SIG-M5 (cell line): ENCODE measurements at regions not wholly inside any gene's neighbourhood (a gene's known extent, or its start where the extent isn't known, plus 50 kb on each side); places are given as distances from the start of the nearest gene placed in this dataset.
"Not testable (repeated sequence)": the region's sequence is repeated elsewhere in the genome, so short reads cannot be mapped to it uniquely, and the experiment has no call there.

Source experiments
- DNase-seq: peaks from one replicate; lab custom pipeline; 2025; lab: John Stamatoyannopoulos, UW

GRCh38 chr4:116665716-116666115 lies 419.7 kb downstream of the TRAM1L1 start:
- DNase-seq: no peak

GRCh38 chr4:116664198-116664597 lies 421.2 kb downstream of the TRAM1L1 start:
- no peak for DNase-seq

- no peak for DNase-seq
Measured at GRCh38 chr4:116639070-116639577, 446.3 kb downstream of the TRAM1L1 start.

- no peak for DNase-seq
Measured at GRCh38 chr4:116638592-116638991, 446.8 kb downstream of the TRAM1L1 start.

GRCh38 chr4:116636917-116637316 lies 448.5 kb downstream of the TRAM1L1 start:
- no peak for DNase-seq

- DNase-seq: no peak
Measured at GRCh38 chr4:116632269-116632668, 453.1 kb downstream of the TRAM1L1 start.

GRCh38 chr4:116628598-116628997 lies 456.8 kb downstream of the TRAM1L1 start:
- no peak for DNase-seq

- DNase-seq: no peak
Measured at GRCh38 chr4:116627545-116627944, 457.8 kb downstream of the TRAM1L1 start.

- not testable (repeated sequence) for DNase-seq
Measured at GRCh38 chr4:116619508-116619907, 465.9 kb downstream of the TRAM1L1 start.

- DNase-seq: no peak
Measured at GRCh38 chr4:116618638-116619037, 466.7 kb downstream of the TRAM1L1 start.

GRCh38 chr4:116603096-116603495 lies 482.3 kb downstream of the TRAM1L1 start:
- DNase-seq: no peak

GRCh38 chr4:116599859-116600258 lies 485.5 kb downstream of the TRAM1L1 start:
- no peak for DNase-seq

GRCh38 chr4:116598980-116599789 lies 486.2 kb downstream of the TRAM1L1 start:
- DNase-seq: no peak

- no peak for DNase-seq
Measured at GRCh38 chr4:116598155-116598979, 487.0 kb downstream of the TRAM1L1 start.

- no peak for DNase-seq
Measured at GRCh38 chr4:116590648-116591047, 494.7 kb downstream of the TRAM1L1 start.

- no peak for DNase-seq
Measured at GRCh38 chr4:116588783-116589182, 496.6 kb downstream of the TRAM1L1 start.

GRCh38 chr4:116585246-116585645 lies 500.1 kb downstream of the TRAM1L1 start:
- DNase-seq: no peak

- DNase-seq: no peak
Measured at GRCh38 chr4:116577321-116577720, 508.1 kb downstream of the TRAM1L1 start.

- no peak for DNase-seq
Measured at GRCh38 chr4:116573540-116573939, 511.8 kb downstream of the TRAM1L1 start.

- DNase-seq: no peak
Measured at GRCh38 chr4:116561768-116562167, 523.6 kb downstream of the TRAM1L1 start.

GRCh38 chr4:116551806-116552205 lies 533.6 kb downstream of the TRAM1L1 start:
- no peak for DNase-seq

GRCh38 chr4:116547632-116548031 lies 537.7 kb downstream of the TRAM1L1 start:
- no peak for DNase-seq

GRCh38 chr4:116546759-116547158 lies 538.6 kb downstream of the TRAM1L1 start:
- no peak for DNase-seq
